ENCODE measurements at regions not wholly inside any gene's neighbourhood (a gene's known extent, or its start where the extent isn't known, plus 50 kb on each side); places are given as distances from the start of the nearest gene placed in this dataset.
"Not testable (repeated sequence)": the region's sequence is repeated elsewhere in the genome, so short reads cannot be mapped to it uniquely, and the experiment has no call there.

GRCh38 chr5:174984863-174985262 lies 260.5 kb downstream of the MSX2 start:
- Mint-ChIP-seq H3K27ac (no peak overlapping the region), H3K36me3 (no peaks in the 10 kb centered on the region), H3K4me3 (no peak overlapping the region), H3K9me3 (peaks cover under 1% of the 10 kb centered on the region), H3K4me1 (no peaks in the 10 kb centered on the region), H3K27me3 (peaks cover 9% of the 10 kb centered on the region)
- ATAC-seq = no peak

- Mint-ChIP-seq H3K9me3 (no peaks in the 10 kb centered on the region), H3K27me3 (peaks cover 9% of the 10 kb centered on the region), H3K4me3 (no peak overlapping the region), H3K27ac (no peak overlapping the region), H3K4me1 (no peaks in the 10 kb centered on the region), H3K36me3 (no peaks in the 10 kb centered on the region)
- no peak for ATAC-seq
These were observed 258.1 kb downstream of the MSX2 start for GRCh38 chr5:174982485-174982884.

- Mint-ChIP-seq H3K36me3 (no peaks in the 10 kb centered on the region), H3K9me3 (no peaks in the 10 kb centered on the region), H3K4me1 (no peaks in the 10 kb centered on the region), H3K4me3 (no peak overlapping the region), H3K27ac (no peak overlapping the region), H3K27me3 (peaks cover 9% of the 10 kb centered on the region)
- ATAC-seq = no peak
These were observed 257.0 kb downstream of the MSX2 start for GRCh38 chr5:174981416-174981815.

GRCh38 chr5:174980952-174981351 lies 256.6 kb downstream of the MSX2 start:
- Mint-ChIP-seq H3K27ac (no peak overlapping the region), H3K9me3 (no peaks in the 10 kb centered on the region), H3K27me3 (peaks cover 9% of the 10 kb centered on the region), H3K4me3 (no peak overlapping the region), H3K36me3 (no peaks in the 10 kb centered on the region), H3K4me1 (no peaks in the 10 kb centered on the region)
- ATAC-seq = no peak

- H3K9me3 Mint-ChIP-seq = peaks cover 4% of the 10 kb centered on the region
- no peak for ATAC-seq
- H3K27me3 Mint-ChIP-seq = peaks cover 19% of the 10 kb centered on the region
- no peaks in the 10 kb centered on the region for H3K4me1 Mint-ChIP-seq
- H3K27ac Mint-ChIP-seq = no peak overlapping the region
- H3K36me3 Mint-ChIP-seq = no peaks in the 10 kb centered on the region
- H3K4me3 Mint-ChIP-seq = no peak overlapping the region
These were observed 247.9 kb downstream of the MSX2 start for GRCh38 chr5:174972291-174972690.

GRCh38 chr5:174971210-174971609 lies 246.8 kb downstream of the MSX2 start:
- Mint-ChIP-seq H3K27ac (no peak overlapping the region), H3K4me1 (no peaks in the 10 kb centered on the region), H3K36me3 (no peaks in the 10 kb centered on the region), H3K9me3 (peaks cover 11% of the 10 kb centered on the region), H3K4me3 (no peak overlapping the region), H3K27me3 (peaks cover 19% of the 10 kb centered on the region)
- ATAC-seq = no peak

- Mint-ChIP-seq H3K4me3 (no peak overlapping the region), H3K9me3 (peaks cover 15% of the 10 kb centered on the region), H3K27me3 (peaks cover 16% of the 10 kb centered on the region)
These were observed 246.1 kb downstream of the MSX2 start for GRCh38 chr5:174970502-174970901.

GRCh38 chr5:174953871-174954270 lies 229.5 kb downstream of the MSX2 start:
- Mint-ChIP-seq H3K4me3 (no peak overlapping the region), H3K27me3 (no peaks in the 10 kb centered on the region), H3K36me3 (no peaks in the 10 kb centered on the region), H3K4me1 (no peaks in the 10 kb centered on the region), H3K27ac (no peak overlapping the region), H3K9me3 (peaks cover 3% of the 10 kb centered on the region)
- no peak for ATAC-seq

More at GRCh38 chr5:174970502-174970901, 246.1 kb downstream of the MSX2 start:
- no peak for ATAC-seq
- H3K36me3 Mint-ChIP-seq = no peaks in the 10 kb centered on the region
- no peak overlapping the region for H3K27ac Mint-ChIP-seq
- H3K4me1 Mint-ChIP-seq = no peaks in the 10 kb centered on the region

- H3K9me3 Mint-ChIP-seq = no peaks in the 10 kb centered on the region
- H3K27me3 Mint-ChIP-seq = no peaks in the 10 kb centered on the region
- peak; percentile 63 for ATAC-seq
These were observed 226.9 kb downstream of the MSX2 start for GRCh38 chr5:174951151-174951780.

GRCh38 chr5:174947548-174947947 lies 223.2 kb downstream of the MSX2 start:
- Mint-ChIP-seq H3K27me3 (no peaks in the 10 kb centered on the region), H3K9me3 (no peaks in the 10 kb centered on the region), H3K36me3 (no peaks in the 10 kb centered on the region), H3K27ac (no peak overlapping the region), H3K4me3 (no peak overlapping the region), H3K4me1 (no peaks in the 10 kb centered on the region)
- ATAC-seq = no peak

More at GRCh38 chr5:174951151-174951780, 226.9 kb downstream of the MSX2 start:
- Mint-ChIP-seq H3K4me1 (no peaks in the 10 kb centered on the region), H3K4me3 (no peak overlapping the region), H3K36me3 (no peaks in the 10 kb centered on the region), H3K27ac (no peak overlapping the region)

- Mint-ChIP-seq H3K36me3 (no peaks in the 10 kb centered on the region), H3K4me3 (no peak overlapping the region), H3K4me1 (no peaks in the 10 kb centered on the region), H3K9me3 (no peaks in the 10 kb centered on the region), H3K27ac (no peak overlapping the region), H3K27me3 (no peaks in the 10 kb centered on the region)
- no peak for ATAC-seq
These were observed 221.5 kb downstream of the MSX2 start for GRCh38 chr5:174945853-174946252.

GRCh38 chr5:174943785-174944184 lies 219.4 kb downstream of the MSX2 start:
- no peak overlapping the region for H3K4me3 Mint-ChIP-seq

GRCh38 chr5:174943002-174943401 lies 218.6 kb downstream of the MSX2 start:
- H3K9me3 Mint-ChIP-seq, H3K27me3 Mint-ChIP-seq, H3K4me1 Mint-ChIP-seq, H3K27ac Mint-ChIP-seq, H3K36me3 Mint-ChIP-seq, ATAC-seq, H3K4me3 Mint-ChIP-seq: not testable (repeated sequence)

More at GRCh38 chr5:174943785-174944184, 219.4 kb downstream of the MSX2 start:
- ATAC-seq = no peak
- no peaks in the 10 kb centered on the region for H3K27me3 Mint-ChIP-seq
- H3K4me1 Mint-ChIP-seq = no peaks in the 10 kb centered on the region
- H3K36me3 Mint-ChIP-seq = no peaks in the 10 kb centered on the region
- H3K27ac Mint-ChIP-seq = no peak overlapping the region
- H3K9me3 Mint-ChIP-seq = no peaks in the 10 kb centered on the region

- peaks cover 2% of the 10 kb centered on the region for H3K9me3 Mint-ChIP-seq
- H3K27me3 Mint-ChIP-seq = peaks cover 8% of the 10 kb centered on the region
- no peaks in the 10 kb centered on the region for H3K36me3 Mint-ChIP-seq
- no peak overlapping the region for H3K27ac Mint-ChIP-seq
- no peaks in the 10 kb centered on the region for H3K4me1 Mint-ChIP-seq
- no peak overlapping the region for H3K4me3 Mint-ChIP-seq
- ATAC-seq = no peak
These were observed 213.1 kb downstream of the MSX2 start for GRCh38 chr5:174937201-174938123.

- ATAC-seq = no peak
- H3K9me3 Mint-ChIP-seq = peaks cover 5% of the 10 kb centered on the region
- H3K27me3 Mint-ChIP-seq = peaks cover 8% of the 10 kb centered on the region
- H3K4me3 Mint-ChIP-seq = no peak overlapping the region
- H3K4me1 Mint-ChIP-seq = no peaks in the 10 kb centered on the region
- H3K36me3 Mint-ChIP-seq = no peaks in the 10 kb centered on the region
- no peak overlapping the region for H3K27ac Mint-ChIP-seq
These were observed 211.6 kb downstream of the MSX2 start for GRCh38 chr5:174935854-174936474.
